H9 (cell line): ENCODE measurements at regions not wholly inside any gene's neighbourhood (a gene's known extent, or its start where the extent isn't known, plus 50 kb on each side); places are given as distances from the start of the nearest gene placed in this dataset.

Source experiments
- DNase-seq: peaks from one replicate; pipeline ENCODE4 v3.0.0-alpha.2; 2017
- H2AFZ ChIP-seq: one replicate; pipeline ENCODE4 v1.6.1; 2013; ENCODE audit warnings: mild to moderate bottlenecking, low read length, control low read depth, moderate library complexity
- H2AK5ac ChIP-seq: 2 replicates; pipeline ENCODE4 v1.6.1; 2013; ENCODE audit warnings: low read length, control low read depth, mixed read lengths; ENCODE audit not compliant: insufficient read length
- H2BK120ac ChIP-seq: one replicate; pipeline ENCODE4 v1.6.1; 2013; ENCODE audit warnings: low read depth, mild to moderate bottlenecking, low read length, control low read depth, inconsistent platforms; ENCODE audit not compliant: poor library complexity, severe bottlenecking
- H2BK12ac ChIP-seq: 2 replicates; pipeline ENCODE4 v1.6.1; 2013; ENCODE audit warnings: low read length, control low read depth, mixed read lengths, low read depth; ENCODE audit not compliant: insufficient read length
- H2BK15ac ChIP-seq: 2 replicates; pipeline ENCODE4 v1.6.1; 2013; ENCODE audit warnings: low read depth, low read length, control low read depth
- H2BK20ac ChIP-seq: one replicate; pipeline ENCODE4 v1.6.1; 2013; ENCODE audit warnings: low read depth, mild to moderate bottlenecking, low read length, control low read depth, inconsistent platforms; ENCODE audit not compliant: poor library complexity, severe bottlenecking
- H2BK5ac ChIP-seq: 2 replicates; pipeline ENCODE4 v1.6.1; 2013; ENCODE audit warnings: low read length, control low read depth, mixed read lengths; ENCODE audit not compliant: insufficient read length
- H3K14ac ChIP-seq: 2 replicates; pipeline ENCODE4 v1.6.1; 2013; ENCODE audit warnings: low read length, control low read depth; ENCODE audit not compliant: insufficient read depth
- H3K18ac ChIP-seq: 2 replicates; pipeline ENCODE4 v1.6.1; 2013; ENCODE audit warnings: low read depth, mild to moderate bottlenecking, mixed read lengths, low read length, control low read depth; ENCODE audit not compliant: insufficient read length
- H3K23ac ChIP-seq: 2 replicates; pipeline ENCODE4 v1.6.1; 2013; ENCODE audit warnings: low read length, control low read depth, mixed read lengths, low read depth; ENCODE audit not compliant: insufficient read length
- H3K23me2 ChIP-seq: 2 replicates; pipeline ENCODE4 v1.6.1; 2013; ENCODE audit warnings: low read depth, mild to moderate bottlenecking, mixed read lengths, low read length, control low read depth; ENCODE audit not compliant: insufficient read length, poor library complexity, severe bottlenecking
- H3K27ac ChIP-seq: 2 replicates; pipeline ENCODE4 v1.5.1; 2013; ENCODE audit warnings: low read length, control low read depth, mixed read lengths, low read depth; ENCODE audit not compliant: insufficient read length
- H3K27me3 ChIP-seq: 2 replicates; pipeline ENCODE4 v1.6.1; 2013; ENCODE audit warnings: low read length, control low read depth, inconsistent platforms; ENCODE audit not compliant: insufficient read depth
- H3K4ac ChIP-seq: 2 replicates; pipeline ENCODE4 v1.6.1; 2013; ENCODE audit warnings: low read depth, mild to moderate bottlenecking, control low read depth, inconsistent platforms, low read length, moderate library complexity
- H3K4me1 ChIP-seq: 2 replicates; pipeline ENCODE4 v1.6.1; 2013; ENCODE audit warnings: low read length, control low read depth, inconsistent platforms; ENCODE audit not compliant: insufficient read depth
- H3K4me2 ChIP-seq: 2 replicates; pipeline ENCODE4 v1.6.1; 2013; ENCODE audit warnings: low read length, control low read depth, mixed read lengths; ENCODE audit not compliant: insufficient read length, insufficient read depth
- H3K56ac ChIP-seq: 2 replicates; pipeline ENCODE4 v1.6.1; 2013; ENCODE audit warnings: low read depth, mild to moderate bottlenecking, mixed read lengths, low read length, control low read depth; ENCODE audit not compliant: insufficient read length
- H3K79me1 ChIP-seq: 2 replicates; pipeline ENCODE4 v1.6.1; 2013; ENCODE audit warnings: low read depth, mild to moderate bottlenecking, moderate library complexity, low read length, control low read depth, inconsistent platforms; ENCODE audit not compliant: insufficient read depth, poor library complexity, severe bottlenecking
- H3K79me2 ChIP-seq: 2 replicates; pipeline ENCODE4 v1.6.1; 2013; ENCODE audit warnings: low read length, control low read depth, inconsistent platforms; ENCODE audit not compliant: insufficient read depth
- H3K9ac ChIP-seq: 2 replicates; pipeline ENCODE4 v1.6.1; 2013; ENCODE audit warnings: low read length, control low read depth, mixed read lengths; ENCODE audit not compliant: insufficient read length; ENCODE audit errors: extremely low read depth
- H3K9me3 ChIP-seq: one replicate; pipeline ENCODE4 v1.6.1; 2013; ENCODE audit warnings: low read depth, low read length, inconsistent platforms; ENCODE audit not compliant: control insufficient read depth
- H3T11ph ChIP-seq: one replicate; pipeline ENCODE4 v1.6.1; 2013; ENCODE audit warnings: mild to moderate bottlenecking, low read length, control low read depth, inconsistent platforms
- H4K20me1 ChIP-seq: one replicate; pipeline ENCODE4 v1.6.1; 2013; ENCODE audit not compliant: control insufficient read depth, insufficient read length, insufficient read depth
- H4K5ac ChIP-seq: 2 replicates; pipeline ENCODE4 v1.6.1; 2013; ENCODE audit warnings: low read depth, mild to moderate bottlenecking, mixed read lengths, low read length, control low read depth; ENCODE audit not compliant: insufficient read length
- H4K8ac ChIP-seq: replicated peaks from 2 replicates; pipeline ENCODE4 v1.6.1; 2013; ENCODE audit warnings: low read length, control low read depth, mixed read lengths, low read depth; ENCODE audit not compliant: insufficient read length
- H4K91ac ChIP-seq: 2 replicates; pipeline ENCODE4 v1.6.1; 2013; ENCODE audit warnings: low read depth, mild to moderate bottlenecking, moderate library complexity, mixed read lengths, low read length, control low read depth; ENCODE audit not compliant: insufficient read length
- H3K27ac Mint-ChIP-seq, 3 experiments: 2 replicates in 2 of 3; 3 replicates in 1 of 3; pipeline ENCODE4 v1.8.0; 2020 to 2021; ENCODE audit warnings: mixed read lengths in 3 of 3, mild to moderate bottlenecking in 1 of 3, moderate library complexity in 1 of 3
- H3K27me3 Mint-ChIP-seq: 2 replicates; pipeline ENCODE4 v1.8.0; 2021; ENCODE audit warnings: low read depth, mild to moderate bottlenecking, moderate library complexity, mixed read lengths
- H3K36me3 Mint-ChIP-seq, 3 experiments: 2 replicates in 2 of 3; 3 replicates in 1 of 3; pipeline ENCODE4 v1.8.0; 2020 to 2021; ENCODE audit warnings: low read depth in 3 of 3, mixed read lengths in 3 of 3; ENCODE audit not compliant: insufficient read depth in 1 of 3
- H3K4me1 Mint-ChIP-seq, 2 experiments: 2 replicates each; pipeline ENCODE4 v1.8.0; 2020; ENCODE audit warnings: mixed read lengths in 2 of 2
- H3K4me3 Mint-ChIP-seq, 2 experiments: 2 replicates in 1 of 2; 3 replicates in 1 of 2; pipeline ENCODE4 v1.8.0; 2020 to 2021; ENCODE audit warnings: mild to moderate bottlenecking in 2 of 2, mixed read lengths in 2 of 2, moderate library complexity in 1 of 2
- H3K9me3 Mint-ChIP-seq, 2 experiments: 2 replicates in 1 of 2; 3 replicates in 1 of 2; pipeline ENCODE4 v1.8.0; 2020; ENCODE audit warnings: mild to moderate bottlenecking in 2 of 2, mixed read lengths in 2 of 2, moderate library complexity in 1 of 2
- CTCF ChIP-seq: fragments of 200-600 bp; sonication (generic); conservative IDR thresholded peaks from 3 replicates; pipeline ENCODE4 v1.8.0; 2021; ENCODE audit warnings: antibody characterized with exemption, mild to moderate bottlenecking
- WGBS: extraction: QIAGEN DNeasy Blood & Tissue Kit; methylation state at CpG from one replicate; pipeline ENCODE4 v1.1.7; 2013; ENCODE audit warnings: missing lambda C conversion rate, low lambda C conversion rate, mixed read lengths; ENCODE audit not compliant: insufficient read length; ENCODE audit errors: extremely low coverage; 5-methylcytosine and 5-hydroxymethylcytosine counted together

DNA sequence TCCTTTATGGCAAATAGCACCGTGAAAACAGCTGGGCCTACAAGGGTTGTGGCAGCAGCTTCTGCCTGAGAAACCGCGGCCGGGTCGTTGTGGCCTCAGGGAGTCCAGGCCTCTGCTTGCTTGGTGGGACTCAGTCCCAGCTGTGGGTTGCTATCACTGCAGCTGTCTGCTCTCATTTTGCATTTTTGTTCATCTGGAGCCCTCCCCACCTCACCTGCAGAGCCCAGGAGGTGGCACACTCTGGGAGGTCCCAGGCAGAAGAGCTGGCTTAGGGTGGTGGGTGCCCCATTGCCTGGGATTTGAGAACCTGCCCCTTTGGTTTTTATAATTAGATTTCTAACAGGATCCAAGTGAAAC lies 138.4 kb downstream of the GADD45G start:
- Histone ChIP-seq H3K9me3 (no peaks in the 10 kb centered on the region), H3K23ac (no peak overlapping the region), H4K91ac (no peak overlapping the region), H3K79me2 (no peaks in the 10 kb centered on the region), H3K27me3 (no peaks in the 10 kb centered on the region), H2BK12ac (no peak overlapping the region), H4K5ac (no peak overlapping the region), H2BK15ac (no peak overlapping the region), H3K4me2 (no peak overlapping the region), H3K79me1 (no peaks in the 10 kb centered on the region), H3K18ac (no peak overlapping the region), H4K8ac (no peak overlapping the region), H3K56ac (no peak overlapping the region), H2BK120ac (no peak overlapping the region), H3K14ac (no peak overlapping the region), H2BK5ac (no peak overlapping the region), H3K4me1 (no peaks in the 10 kb centered on the region; the same call in none of the 2 replicates), H2BK20ac (no peak overlapping the region), H3T11ph (no peak overlapping the region), H2AK5ac (no peak overlapping the region), H3K27ac (no peak overlapping the region), H3K9ac (no peak overlapping the region), H3K23me2 (no peaks in the 10 kb centered on the region), H2AFZ (no peak overlapping the region), H4K20me1 (no peaks in the 10 kb centered on the region), H3K4ac (no peak overlapping the region)
- Mint-ChIP-seq H3K4me3 (no peak overlapping the region), H3K36me3 (no peaks in the 10 kb centered on the region; a peak in 1 of 7 replicates), H3K27ac (no peak overlapping the region), H3K27me3 (peaks cover 14% of the 10 kb centered on the region), H3K4me1 (peaks cover 25 to 31% of the 10 kb centered on the region in 2 experiments), H3K9me3 (no peaks in the 10 kb centered on the region; a peak in 1 of 5 replicates)
- WGBS: no CpG with 5 or more reads among the region's 5 CpGs
- DNase-seq: no peak
- no peak for TF ChIP-seq CTCF
